ENCODE measurements at regions not wholly inside any gene's neighbourhood (a gene's known extent, or its start where the extent isn't known, plus 50 kb on each side); places are given as distances from the start of the nearest gene placed in this dataset.
A peak's percentile ranks its signal among the peaks of the same experiment; 100 is the strongest.

DNA sequence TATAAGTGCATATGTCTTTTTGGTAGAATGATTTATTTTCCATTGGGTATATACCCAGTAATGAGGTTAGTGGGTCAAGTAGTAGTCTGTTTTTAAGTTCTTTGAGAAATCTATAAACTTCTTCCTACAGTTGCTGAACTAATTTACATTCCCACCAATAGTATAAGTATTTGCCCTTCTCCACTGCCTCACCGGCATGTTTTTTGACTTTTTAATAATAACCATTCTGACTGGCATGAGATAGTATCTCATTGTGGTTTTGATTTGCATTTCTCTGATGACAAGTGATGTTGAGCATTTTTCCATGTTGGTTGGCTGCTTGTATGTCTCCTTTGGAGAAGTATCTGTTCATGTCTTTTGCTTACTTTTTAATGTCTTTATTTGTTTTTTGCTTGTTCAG, 94.1 kb upstream of the TP63 start:
- Histone ChIP-seq H3K4me3 (no peak overlapping the region), H3K27ac (no peak overlapping the region)

DNA sequence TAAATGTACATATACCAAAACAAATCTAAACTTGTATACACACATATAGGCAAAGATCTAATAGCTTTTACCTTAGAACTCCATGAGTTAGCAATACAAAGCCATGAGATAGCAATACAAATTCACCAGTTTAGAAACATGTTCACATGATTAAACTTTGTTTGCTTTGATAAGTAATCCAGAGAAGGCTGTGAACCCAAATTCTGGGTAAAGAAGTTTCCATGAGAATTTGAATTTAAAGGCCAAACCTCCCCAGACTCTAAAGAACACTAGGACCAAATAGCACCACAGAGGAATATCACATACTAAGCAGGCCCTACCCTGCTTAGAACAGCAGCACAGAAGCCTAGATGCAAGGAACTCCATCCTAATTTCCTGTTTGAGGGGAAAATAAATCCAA, 83.7 kb upstream of the TP63 start:
- no peak overlapping the region for H3K4me3 ChIP-seq
- H3K27ac ChIP-seq: no peak overlapping the region

DNA sequence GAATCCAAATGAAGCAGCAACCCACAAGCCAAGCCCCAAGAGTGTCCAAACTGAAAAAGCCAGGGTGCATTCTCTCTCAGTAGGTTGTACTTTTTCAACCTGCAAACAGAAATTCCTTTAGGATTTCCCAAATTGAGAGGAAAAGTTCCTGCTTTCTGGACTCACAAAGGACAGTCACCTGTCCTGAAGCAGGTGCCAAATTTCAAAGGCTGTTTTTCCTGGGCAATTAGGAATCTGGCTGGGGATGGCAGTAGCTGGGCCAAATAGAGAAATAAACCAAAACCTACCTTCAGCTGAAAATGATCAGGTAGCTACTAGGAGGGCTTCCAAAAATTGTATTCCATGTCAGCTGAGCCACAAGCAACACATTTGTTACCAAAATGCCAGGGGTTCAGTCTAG, 83.1 kb upstream of the TP63 start:
- Histone ChIP-seq H3K4me3 (no peak overlapping the region), H3K27ac (no peak overlapping the region)

DNA sequence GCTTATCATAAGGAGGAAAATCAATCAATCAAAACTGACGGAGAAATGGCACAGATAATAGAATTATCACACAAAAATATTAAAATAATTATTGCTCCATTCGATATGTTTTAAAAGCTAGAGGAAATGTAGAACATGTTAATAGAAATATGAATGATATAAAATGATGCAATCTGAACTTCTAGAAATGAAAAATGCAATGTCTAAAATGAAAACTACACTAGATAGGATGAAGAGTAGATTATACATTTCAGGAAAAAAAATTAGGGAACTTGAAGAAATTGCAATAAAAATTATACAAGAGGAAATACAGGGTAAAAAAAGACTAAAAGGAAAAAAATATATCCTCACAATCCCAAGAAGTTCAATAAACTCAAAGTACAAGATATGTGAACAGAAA, 80.2 kb upstream of the TP63 start:
- no peak overlapping the region for H3K4me3 ChIP-seq

DNA sequence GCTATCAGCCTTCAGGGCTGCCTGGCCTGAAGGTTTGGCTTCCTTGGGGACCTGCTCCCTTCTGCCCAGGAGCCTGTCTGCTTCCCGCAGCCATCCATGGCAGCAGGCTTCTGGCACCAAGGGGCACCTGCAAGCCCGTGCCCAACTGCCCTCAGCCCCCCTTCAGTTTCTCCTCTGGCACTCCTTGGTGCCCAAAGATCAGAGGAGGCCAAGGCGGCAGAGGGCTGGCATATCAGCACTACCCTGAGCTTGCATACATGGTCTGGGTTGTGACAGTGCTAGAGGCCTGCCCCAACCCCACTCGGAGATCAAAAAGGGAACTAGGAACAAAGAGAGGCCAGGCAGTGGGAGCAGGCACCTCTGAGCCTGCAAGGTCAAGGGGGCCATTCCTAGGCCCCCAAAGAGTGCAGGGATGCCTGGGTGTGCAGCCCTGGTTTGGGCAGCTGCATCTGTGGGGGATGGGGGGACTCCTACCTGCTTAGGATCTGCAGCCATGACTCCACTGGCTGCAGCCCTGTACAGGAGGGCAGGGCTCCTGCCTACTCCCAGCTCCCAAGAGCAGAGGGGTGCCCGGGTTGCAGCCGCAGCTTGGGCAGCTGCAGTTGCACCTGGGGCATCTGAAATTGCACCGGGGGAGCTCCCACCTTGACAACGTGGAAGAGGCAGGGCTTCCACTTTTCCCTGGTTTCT, 76.2 kb upstream of the TP63 start:
- Histone ChIP-seq H3K27ac (no peak overlapping the region), H3K4me3 (no peak overlapping the region)

More for the DNA sequence above, 80.2 kb upstream of the TP63 start:
- H3K27ac ChIP-seq: no peak overlapping the region

DNA sequence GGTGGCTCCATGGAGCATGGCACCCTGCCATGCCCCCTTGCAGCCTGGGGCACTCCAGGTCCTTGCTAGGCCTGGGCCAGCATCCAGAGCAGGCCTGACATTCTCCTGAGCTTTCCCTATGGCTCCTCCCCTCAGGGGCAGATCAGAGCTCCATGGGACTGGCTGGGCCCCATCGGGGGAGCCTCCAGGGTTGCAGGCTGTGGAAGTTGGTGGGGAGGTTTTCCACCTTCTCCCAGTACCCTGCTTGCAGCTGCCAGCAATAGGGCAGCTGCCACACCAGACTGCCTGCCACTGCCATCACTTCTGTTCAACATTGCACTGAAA, 75.7 kb upstream of the TP63 start:
- no peak overlapping the region for H3K4me3 ChIP-seq
- no peak overlapping the region for H3K27ac ChIP-seq

DNA sequence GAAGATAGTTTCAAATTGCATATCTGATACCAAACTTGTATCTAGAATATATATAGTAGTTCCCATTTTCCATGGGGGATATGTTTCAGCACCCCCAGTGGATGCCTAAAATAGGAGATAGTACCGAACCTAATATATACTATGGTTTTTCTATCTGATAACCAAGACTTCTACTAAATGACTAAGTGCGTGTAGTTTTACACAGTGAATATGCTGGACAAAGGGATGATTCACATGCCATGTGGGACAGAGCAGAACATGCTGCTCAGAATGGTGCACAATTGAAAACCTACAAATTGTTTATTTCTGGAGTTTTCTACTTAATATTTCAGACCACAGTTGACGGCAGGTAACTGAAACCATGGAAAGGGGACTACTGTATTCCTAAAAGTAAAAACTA, 73.4 kb upstream of the TP63 start:
- Histone ChIP-seq H3K4me3 (no peak overlapping the region), H3K27ac (no peak overlapping the region)

DNA sequence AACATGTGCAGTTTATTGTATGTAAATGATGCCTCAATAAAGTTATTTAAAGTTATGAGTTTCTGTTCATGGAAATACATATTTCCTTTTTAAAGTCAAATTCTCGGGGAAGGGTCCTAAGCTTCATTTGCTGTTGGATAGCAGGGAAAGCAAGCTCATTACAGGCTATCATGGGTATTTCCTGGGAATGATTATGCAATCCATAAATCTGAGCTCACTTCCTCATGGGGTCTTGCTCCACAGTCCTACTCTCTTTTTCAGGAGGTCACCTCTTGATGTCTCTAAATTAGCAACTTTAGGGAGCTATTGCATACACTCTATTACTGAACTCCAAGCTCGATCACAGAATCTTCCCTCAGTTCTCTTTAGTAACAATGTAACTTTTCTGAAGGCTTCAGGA, 69.9 kb upstream of the TP63 start:
- Histone ChIP-seq H3K27ac (no peak overlapping the region), H3K4me3 (no peak overlapping the region)

DNA sequence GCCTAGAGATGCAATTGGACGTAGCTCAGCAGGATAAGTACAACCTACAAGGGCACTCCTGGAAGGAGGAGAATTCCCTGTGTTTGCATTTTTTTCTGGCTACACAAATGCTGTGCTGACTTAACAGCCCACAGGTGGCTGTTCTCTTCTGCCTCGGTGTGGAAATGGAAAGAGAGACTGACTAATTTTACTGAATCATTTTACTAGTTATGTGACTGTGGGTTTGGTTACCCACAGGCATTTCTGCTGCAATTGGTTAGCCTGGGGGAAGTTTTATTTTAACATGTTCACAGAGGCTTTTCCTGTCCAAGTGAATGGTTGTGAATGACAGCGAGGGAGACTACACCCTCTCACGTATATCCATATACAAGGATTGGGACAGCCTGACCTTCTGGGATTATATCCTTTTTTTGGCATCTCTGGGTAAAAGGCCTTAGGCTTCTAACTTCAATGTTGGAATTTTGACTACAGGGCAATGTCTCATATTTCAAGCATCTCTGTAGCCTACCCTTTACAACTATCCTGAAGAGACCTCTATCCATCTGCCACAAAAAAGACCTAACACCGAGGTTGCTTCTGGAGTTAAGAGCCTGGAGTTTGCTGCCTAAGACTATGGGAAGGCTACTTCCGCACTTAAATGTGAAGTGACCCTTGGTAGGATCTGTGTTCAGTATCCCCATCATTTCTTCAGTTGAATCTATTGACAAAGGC, 67.2 kb upstream of the TP63 start:
- peak overlapping the region in 1 of 21 experiments; percentile 20 for H3K27ac ChIP-seq

DNA sequence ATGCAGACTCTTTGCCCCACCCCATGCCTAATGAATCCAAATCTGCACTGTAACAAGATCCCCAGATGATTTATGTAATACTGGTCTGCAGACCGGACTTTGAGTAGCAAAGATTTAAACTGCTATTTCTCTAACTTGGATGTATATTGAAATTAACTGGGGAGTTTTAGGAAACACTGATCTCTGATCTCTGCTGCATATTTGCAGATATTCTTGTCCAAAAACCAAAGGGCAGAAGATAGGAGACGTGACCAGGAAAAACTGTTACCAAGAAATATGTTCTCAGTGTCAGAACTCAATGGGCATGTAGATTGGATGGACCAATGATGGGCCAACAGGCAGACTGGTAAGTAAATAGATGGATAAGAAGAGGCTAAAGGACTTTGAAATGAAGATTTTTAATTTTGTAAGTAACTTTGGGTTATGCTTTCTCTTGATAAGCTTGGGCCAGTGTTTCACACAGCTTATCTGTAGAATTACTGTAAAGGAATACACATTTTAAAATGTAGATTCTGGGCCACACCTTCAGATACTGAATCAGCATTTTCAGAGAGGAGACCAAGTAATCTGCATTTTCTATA, 64.5 kb upstream of the TP63 start:
- H3K4me3 ChIP-seq: no peak overlapping the region
- no peak overlapping the region for H3K27ac ChIP-seq

More for the DNA sequence above, 67.2 kb upstream of the TP63 start:
- H3K4me3 ChIP-seq: no peak overlapping the region

DNA sequence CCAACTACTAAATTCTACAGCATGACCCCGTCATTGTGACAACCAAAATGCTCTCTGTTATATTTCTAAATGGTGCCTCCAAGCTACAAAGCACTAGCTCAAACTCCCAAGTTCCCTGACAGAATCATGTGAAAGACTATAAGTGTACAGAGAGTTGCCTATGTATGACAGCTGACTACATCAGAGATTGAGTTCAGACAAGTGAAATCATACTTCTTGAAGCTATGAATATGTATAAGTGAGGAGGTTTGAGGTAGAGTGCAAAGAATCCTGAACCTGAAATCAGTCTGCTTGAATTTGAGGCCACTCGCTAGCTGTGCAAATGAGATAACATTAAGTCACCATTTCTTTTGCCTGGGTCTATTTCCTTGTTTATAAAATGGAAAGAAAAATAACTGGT, 63.9 kb upstream of the TP63 start:
- H3K4me3 ChIP-seq: no peak overlapping the region
- no peak overlapping the region for H3K27ac ChIP-seq

DNA sequence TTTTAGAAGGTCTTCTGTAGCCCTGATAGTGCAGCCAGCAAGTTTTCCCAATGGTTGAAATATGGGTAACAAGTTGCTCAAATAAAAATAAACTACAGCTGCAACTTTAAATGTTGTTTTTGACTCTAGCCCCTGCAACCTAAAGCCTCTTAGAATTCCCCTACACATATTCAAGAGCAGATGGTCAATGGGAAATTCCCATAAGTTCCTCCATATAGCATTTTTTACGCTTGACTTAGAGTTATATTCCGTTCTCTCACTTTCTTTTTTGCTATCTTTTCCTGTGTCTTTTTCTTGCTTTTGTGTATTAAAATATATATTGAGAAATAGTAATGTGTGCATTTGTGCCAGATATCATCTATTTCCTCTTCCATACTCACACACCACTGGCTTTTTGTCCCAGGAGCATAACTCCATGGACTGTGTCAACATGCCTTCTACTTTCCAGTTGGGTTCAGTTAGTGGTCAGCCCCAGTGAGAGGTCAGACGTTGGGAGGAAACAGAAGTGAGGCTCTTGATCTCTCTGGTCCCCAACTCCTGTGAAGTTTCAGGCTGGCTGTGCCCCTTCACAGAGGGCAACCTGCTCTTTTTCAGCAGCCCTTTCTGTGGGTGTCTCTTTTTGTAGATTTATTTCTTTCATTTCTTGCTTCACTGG, 63.3 kb upstream of the TP63 start:
- Histone ChIP-seq H3K4me3 (no peak overlapping the region), H3K27ac (no peak overlapping the region)

DNA sequence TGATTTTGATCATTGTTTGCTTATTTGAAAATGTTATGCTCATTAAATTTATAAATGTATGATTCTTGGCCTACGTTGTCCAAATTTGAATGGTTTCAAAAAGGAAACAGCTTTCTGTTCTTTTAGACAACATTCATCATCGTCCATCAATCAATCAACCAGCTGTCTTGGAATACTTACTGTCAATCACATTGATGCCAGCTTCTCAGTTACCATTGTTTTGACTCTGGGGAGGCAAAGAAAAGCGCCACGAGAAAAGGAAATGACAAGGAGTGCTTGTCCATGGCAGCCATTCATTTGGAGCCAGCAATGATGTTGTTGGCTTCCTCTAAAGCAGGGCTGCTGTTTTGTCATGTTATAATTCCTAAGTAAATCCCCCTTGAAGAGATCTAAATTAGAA, 62.2 kb upstream of the TP63 start:
- H3K4me3 ChIP-seq: no peak overlapping the region
- no peak overlapping the region for H3K27ac ChIP-seq

DNA sequence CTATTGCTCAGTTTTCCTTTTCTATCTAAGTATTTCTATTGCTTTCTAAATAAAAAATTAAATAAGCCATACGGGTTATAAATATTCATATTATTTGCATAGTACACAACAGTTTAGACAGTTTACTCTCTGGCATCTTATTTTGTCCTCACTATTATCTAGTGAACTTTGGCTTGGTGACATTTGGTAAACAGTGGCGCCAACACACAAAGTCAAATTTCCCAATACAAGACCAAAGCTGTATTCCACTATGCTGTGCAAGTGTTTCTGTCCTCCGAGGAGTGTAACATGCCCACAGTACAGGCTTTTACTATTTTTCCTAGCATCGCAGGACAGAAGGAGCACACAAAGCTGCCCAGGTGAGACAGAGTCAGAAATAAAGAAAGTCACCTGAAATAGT, 61.7 kb upstream of the TP63 start:
- no peak overlapping the region for H3K27ac ChIP-seq
- no peak overlapping the region for H3K4me3 ChIP-seq

DNA sequence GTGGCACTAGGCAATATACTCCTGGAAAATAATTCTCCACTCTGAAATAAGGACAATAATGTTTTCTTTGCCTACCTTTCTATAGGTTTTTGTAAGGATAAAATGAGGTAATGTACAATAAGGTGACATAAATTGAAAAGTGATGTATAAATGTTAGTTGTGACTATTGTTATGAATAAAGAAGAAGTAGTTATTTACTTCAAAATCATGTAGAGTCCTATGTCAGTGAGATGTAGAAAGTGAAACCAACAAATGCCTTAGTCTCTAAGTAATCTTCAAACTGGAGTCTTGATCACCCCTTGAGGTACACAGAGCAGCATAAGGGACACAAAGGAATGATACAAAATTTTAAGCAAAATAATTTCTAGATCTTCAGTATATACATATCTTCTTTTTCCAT, 60.3 kb upstream of the TP63 start:
- Histone ChIP-seq H3K27ac (no peak overlapping the region), H3K4me3 (no peak overlapping the region)

DNA sequence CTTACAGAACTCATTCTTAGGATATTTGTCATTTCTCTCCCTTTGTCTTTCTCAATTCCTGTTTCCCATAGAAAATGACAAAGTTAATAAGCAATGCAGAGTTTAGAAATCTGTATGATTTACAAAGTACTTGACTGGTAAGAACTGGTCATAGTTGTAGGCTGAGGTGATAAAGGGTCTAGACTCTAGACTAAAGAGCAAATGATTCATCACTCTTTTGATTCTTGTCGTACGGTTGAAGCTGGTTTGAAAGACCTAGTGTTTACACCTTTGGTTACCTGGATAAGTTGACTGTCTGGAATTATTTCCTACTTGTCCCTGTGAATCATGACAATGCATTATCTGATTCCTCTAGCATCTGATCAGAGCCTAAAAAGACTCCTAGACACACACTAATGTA, 58.9 kb upstream of the TP63 start:
- no peak overlapping the region for H3K27ac ChIP-seq
- no peak overlapping the region for H3K4me3 ChIP-seq

DNA sequence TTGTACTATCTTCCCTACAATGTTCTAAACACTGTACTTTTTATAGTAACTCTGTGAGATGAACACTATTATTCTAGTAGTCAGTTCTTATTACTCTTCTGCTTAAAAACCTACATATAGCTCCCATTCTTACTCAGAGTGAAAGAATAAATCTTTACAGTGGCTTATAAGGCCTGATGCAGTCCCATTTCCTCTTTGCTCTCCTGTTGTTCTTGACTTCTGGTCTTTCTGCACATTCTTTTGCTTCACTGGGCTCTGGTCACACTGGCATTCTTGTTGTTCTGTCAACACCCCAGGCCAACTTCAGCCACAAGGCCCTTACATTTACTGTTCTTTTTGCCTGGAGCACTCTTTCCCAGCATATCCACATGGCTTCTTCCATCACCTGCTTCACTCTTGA, 58.2 kb upstream of the TP63 start:
- Histone ChIP-seq H3K27ac (no peak overlapping the region), H3K4me3 (no peak overlapping the region)

DNA sequence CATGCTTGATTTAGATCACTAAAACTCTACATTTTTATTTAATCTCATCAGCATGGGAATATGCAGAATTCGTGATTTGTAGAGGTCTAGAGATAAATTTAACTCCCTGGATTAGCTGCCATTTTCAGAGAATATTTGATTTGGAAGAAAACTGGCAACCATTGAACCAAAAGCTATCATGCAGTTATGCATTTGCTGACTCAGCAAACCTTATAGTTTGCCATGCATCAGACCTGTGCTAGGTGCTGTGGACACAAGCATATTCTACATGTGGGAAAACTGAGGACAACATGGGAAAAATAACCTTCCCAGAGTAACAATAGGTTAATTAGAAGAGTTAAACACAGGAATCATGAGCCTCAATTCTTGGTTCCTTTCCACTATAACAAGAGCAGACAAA, 54.7 kb upstream of the TP63 start:
- Histone ChIP-seq H3K4me3 (no peak overlapping the region), H3K27ac (no peak overlapping the region)

DNA sequence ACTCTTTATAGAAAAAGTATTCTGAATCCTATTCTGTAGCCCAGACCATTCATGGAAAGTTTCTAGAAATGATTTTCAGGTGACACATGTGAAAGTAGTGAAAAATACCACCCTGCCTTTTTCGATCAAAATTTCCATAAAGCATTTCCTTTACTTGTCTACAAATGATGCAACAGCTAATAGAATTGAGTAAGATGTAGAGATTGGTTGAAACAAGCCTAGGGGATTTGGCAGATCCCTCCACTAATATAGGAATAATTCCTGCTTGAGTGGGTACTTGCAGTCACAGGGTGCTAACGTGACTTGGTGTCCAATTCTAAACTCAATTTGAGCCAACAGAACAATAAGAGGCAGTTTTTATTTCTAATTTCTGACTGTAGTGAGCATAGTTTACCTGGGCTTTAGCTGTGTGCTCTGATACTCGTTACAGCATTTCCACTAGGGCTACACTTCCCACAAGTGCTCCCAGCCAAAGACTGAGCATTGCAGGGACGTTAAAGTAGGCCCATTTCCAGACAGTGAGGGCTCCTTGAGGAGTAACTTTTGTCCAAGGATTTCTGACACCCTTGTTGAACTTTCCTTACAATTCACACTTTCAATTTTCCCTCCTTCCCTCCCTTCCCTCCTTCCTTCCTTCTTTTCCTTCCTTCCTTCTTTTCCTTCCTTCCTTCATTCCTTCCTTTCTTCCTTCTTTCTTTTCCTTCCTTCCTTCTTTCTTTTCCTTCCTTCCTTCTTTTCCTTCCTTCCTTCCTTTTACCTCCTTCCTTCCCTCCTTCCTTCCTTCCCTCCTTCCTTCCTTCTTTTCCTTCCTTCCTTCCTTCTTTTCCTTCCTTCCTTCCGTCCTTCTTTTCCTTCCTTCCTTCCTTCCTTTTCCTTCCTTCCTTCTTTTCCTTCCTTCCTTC, 53.9 kb upstream of the TP63 start:
- Histone ChIP-seq H3K27ac (no peak overlapping the region), H3K4me3 (no peak overlapping the region)

DNA sequence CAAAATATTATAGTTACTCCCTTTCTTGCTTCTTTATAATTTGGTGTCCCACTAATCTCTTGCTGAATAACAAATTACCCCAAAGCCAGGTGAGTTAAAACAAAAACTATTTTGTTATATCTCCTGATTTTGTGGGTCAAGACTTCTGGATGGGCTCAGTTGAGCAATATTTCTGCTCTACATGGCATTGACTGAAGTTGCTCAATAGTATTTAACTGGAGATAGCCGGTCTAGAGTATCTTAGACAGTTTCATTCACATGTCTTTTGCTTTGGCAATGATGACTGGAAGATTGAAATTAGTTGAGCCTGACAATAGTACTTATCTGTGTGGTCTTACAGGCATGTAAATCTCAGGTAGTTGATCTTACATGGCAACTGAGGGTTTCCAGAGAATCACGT, 51.0 kb upstream of the TP63 start:
- H3K27ac ChIP-seq: no peak overlapping the region
- H3K4me3 ChIP-seq: no peak overlapping the region

All from skin epidermis (tissue), 12 donors.